Nephron (organoid): ENCODE measurements at regions not wholly inside any gene's neighbourhood (a gene's known extent, or its start where the extent isn't known, plus 50 kb on each side); places are given as distances from the start of the nearest gene placed in this dataset.

ENCODE experiments used
- H3K27ac Mint-ChIP-seq, 3 experiments: 2 replicates each; pipeline ENCODE4 v1.8.0; 2020; ENCODE audit warnings: mixed read lengths in 3 of 3, mild to moderate bottlenecking in 2 of 3, moderate library complexity in 1 of 3
- H3K27me3 Mint-ChIP-seq: 2 replicates; pipeline ENCODE4 v1.8.0; 2021; ENCODE audit warnings: low read depth, mild to moderate bottlenecking, moderate library complexity, mixed read lengths
- H3K36me3 Mint-ChIP-seq: 2 replicates; pipeline ENCODE4 v1.8.0; 2020; ENCODE audit warnings: low read depth, mixed read lengths
- H3K4me1 Mint-ChIP-seq: 2 replicates; pipeline ENCODE4 v1.8.0; 2020; ENCODE audit warnings: mixed read lengths
- H3K4me3 Mint-ChIP-seq, 3 experiments: 2 replicates each; pipeline ENCODE4 v1.8.0; 2020; ENCODE audit warnings: mild to moderate bottlenecking in 3 of 3, mixed read lengths in 3 of 3, moderate library complexity in 2 of 3
- H3K9me3 Mint-ChIP-seq: 2 replicates; pipeline ENCODE4 v1.8.0; 2020; ENCODE audit warnings: mixed read lengths
- CTCF ChIP-seq, 3 experiments: fragments of 200-600 bp; sonication (generic); IDR thresholded peaks; one replicate each; pipeline ENCODE4 v1.5.0; 2021; ENCODE audit warnings: antibody characterized with exemption in 3 of 3; ENCODE audit not compliant: unreplicated experiment in 3 of 3

GRCh38 chr5:165028356-165028755, 1522.9 kb downstream of the MAT2B start:
- H3K36me3 Mint-ChIP-seq, result no peaks in the 10 kb centered on the region
- no peak overlapping the region for H3K4me3 Mint-ChIP-seq
- H3K27me3 Mint-ChIP-seq, result no peaks in the 10 kb centered on the region
- no peak overlapping the region for H3K27ac Mint-ChIP-seq
- TF ChIP-seq CTCF (IDR thresholded peaks at IDR 0.05; ENCODE audit: unreplicated experiment in 3 of 3), result no peak
- no peaks in the 10 kb centered on the region for H3K4me1 Mint-ChIP-seq
- no peaks in the 10 kb centered on the region for H3K9me3 Mint-ChIP-seq

- no peaks in the 10 kb centered on the region for H3K4me1 Mint-ChIP-seq
- no peaks in the 10 kb centered on the region for H3K27me3 Mint-ChIP-seq
- H3K36me3 Mint-ChIP-seq, result no peaks in the 10 kb centered on the region
- peak; percentile 16 to 35 (median 21) for TF ChIP-seq CTCF (IDR thresholded peaks at IDR 0.05; ENCODE audit: unreplicated experiment in 3 of 3)
- H3K27ac Mint-ChIP-seq, result no peak overlapping the region
- H3K4me3 Mint-ChIP-seq, result no peak overlapping the region
- H3K9me3 Mint-ChIP-seq, result no peaks in the 10 kb centered on the region
Measured at GRCh38 chr5:165029099-165029870, 1523.9 kb downstream of the MAT2B start.

- Mint-ChIP-seq H3K4me3 (no peak overlapping the region), H3K4me1 (no peaks in the 10 kb centered on the region), H3K27me3 (no peaks in the 10 kb centered on the region), H3K27ac (no peak overlapping the region), H3K36me3 (no peaks in the 10 kb centered on the region), H3K9me3 (no peaks in the 10 kb centered on the region)
- no peak for TF ChIP-seq CTCF (IDR thresholded peaks at IDR 0.05; ENCODE audit: unreplicated experiment in 3 of 3)
Measured at GRCh38 chr5:165030971-165031370, 1525.6 kb downstream of the MAT2B start.

- Mint-ChIP-seq H3K4me3 (no peak overlapping the region), H3K4me1 (no peaks in the 10 kb centered on the region), H3K36me3 (no peaks in the 10 kb centered on the region), H3K27me3 (no peaks in the 10 kb centered on the region), H3K27ac (no peak overlapping the region), H3K9me3 (no peaks in the 10 kb centered on the region)
- no peak for TF ChIP-seq CTCF (IDR thresholded peaks at IDR 0.05; ENCODE audit: unreplicated experiment in 3 of 3)
Measured at GRCh38 chr5:165031371-165031770, 1526.0 kb downstream of the MAT2B start.

GRCh38 chr5:165035520-165035919, 1530.1 kb downstream of the MAT2B start:
- H3K4me3 Mint-ChIP-seq, result no peak overlapping the region

More at GRCh38 chr5:165035520-165035919, 1530.1 kb downstream of the MAT2B start:
- H3K27me3 Mint-ChIP-seq, result no peaks in the 10 kb centered on the region
- no peak for TF ChIP-seq CTCF (IDR thresholded peaks at IDR 0.05; ENCODE audit: unreplicated experiment in 3 of 3)
- no peaks in the 10 kb centered on the region for H3K36me3 Mint-ChIP-seq
- H3K9me3 Mint-ChIP-seq, result no peaks in the 10 kb centered on the region
- H3K4me1 Mint-ChIP-seq, result no peaks in the 10 kb centered on the region
- no peak overlapping the region for H3K27ac Mint-ChIP-seq
